Activated CD8-positive, alpha-beta memory T cell treated with anti-CD3 and anti-CD28 coated beads, Interleukin-2, amount 50 U/mL, for 48 hours (primary cell): ENCODE measurements at regions not wholly inside any gene's neighbourhood (a gene's known extent, or its start where the extent isn't known, plus 50 kb on each side); places are given as distances from the start of the nearest gene placed in this dataset.
"Not testable (repeated sequence)": the region's sequence is repeated elsewhere in the genome, so short reads cannot be mapped to it uniquely, and the experiment has no call there.

Source experiments
- DNase-seq: peaks from one replicate; pipeline ENCODE4 v3.0.0-alpha.2; 2020

DNA sequence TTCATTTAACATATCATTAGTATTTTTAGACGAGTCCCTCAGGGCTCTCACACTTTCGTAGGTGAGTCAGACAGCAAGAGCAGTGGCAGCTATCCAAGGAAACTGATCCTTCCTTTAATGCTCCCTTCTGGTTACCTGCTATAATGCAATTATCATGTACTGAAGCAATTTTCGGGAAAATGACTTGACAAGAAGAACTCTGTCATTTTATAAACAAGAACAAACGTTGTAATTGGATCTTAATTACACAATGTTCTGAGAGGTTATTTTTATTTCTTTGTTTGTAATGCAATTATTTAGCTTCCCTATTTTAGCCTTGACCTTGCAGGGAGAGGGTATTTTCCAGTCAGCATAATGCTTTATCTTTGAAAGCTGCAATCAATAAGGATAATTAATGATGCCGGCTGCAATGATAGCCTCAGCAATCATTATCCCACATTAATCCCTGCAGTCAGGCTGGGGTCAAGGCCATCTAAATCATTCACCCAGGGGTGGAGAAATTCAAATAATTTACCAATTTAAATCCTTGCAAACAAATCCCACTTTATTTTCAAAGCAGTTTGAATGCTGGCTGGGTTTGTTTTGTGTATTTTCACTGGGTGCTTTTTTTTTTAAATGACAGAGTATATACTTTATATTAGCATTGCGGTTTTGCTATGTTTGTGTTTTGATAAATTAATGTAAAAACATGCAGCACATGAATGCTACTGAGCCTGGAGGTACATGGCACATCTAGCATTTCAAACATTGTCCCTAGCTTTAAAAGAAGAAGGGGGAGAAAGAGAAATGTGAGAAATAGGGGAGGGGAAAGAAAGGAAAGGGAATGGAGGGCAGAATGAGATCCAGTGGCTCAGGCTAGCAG lies 249.9 kb downstream of the SHOX2 start:
- no peak for DNase-seq

DNA sequence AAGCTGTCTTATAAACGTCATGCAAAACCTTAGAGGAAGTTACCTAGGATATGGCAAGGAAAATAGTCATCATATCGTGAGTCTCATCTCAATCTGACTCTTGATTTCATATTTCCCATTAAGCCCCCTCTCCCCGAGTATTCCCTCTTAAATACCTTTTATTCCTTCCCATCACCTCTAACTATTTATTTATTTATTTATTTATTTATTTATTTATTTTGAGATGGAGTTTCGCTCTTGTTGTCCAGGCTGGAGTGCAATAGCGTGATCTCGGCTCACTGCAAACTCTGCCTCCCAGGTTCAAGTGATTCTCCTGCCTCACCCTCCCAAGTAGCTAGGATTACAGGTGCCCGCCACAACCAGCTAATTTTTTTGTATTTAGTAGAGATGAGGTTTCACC lies 260.4 kb downstream of the SHOX2 start:
- DNase-seq, result not testable (repeated sequence)

DNA sequence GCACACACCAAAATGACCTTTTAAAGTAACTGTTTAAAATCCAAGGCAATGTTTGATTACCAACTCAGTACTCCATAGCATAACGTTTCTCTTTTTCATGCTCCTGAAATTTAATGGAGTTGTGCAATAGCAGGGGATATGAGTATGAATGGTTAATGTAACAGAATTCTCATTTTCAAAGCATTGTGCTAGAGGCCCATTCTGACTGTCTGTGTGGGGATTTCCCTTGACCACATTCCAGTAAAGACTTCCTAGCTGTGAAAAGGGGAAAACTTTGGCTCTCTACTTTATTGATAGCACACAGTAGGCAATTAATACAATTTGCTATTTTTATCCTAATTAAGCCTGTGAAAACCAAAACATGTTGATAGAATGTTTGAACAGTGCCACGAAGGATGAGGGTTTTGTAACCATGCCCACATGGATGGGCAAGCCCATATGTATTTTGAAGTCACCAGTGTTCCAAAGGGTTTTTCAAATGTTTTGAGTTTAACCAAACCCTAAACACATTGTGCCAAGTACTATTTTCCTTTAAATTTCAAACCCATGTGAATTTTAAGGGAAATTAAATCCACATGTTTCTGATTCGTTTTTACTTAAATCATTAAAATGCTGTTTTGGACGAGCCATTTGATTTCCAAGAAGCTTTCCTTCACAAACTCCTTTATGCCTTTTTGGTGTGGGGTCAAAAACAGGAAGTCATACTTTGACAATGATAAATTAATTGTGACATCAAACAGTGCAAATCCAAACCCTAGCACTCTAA lies 261.2 kb downstream of the SHOX2 start:
- DNase-seq, result no peak

GRCh38 chr3:157844216-157844615 lies 262.0 kb downstream of the SHOX2 start:
- DNase-seq, result no peak

- DNase-seq, result no peak
These were observed 265.2 kb downstream of the SHOX2 start for GRCh38 chr3:157841029-157841428.

DNA sequence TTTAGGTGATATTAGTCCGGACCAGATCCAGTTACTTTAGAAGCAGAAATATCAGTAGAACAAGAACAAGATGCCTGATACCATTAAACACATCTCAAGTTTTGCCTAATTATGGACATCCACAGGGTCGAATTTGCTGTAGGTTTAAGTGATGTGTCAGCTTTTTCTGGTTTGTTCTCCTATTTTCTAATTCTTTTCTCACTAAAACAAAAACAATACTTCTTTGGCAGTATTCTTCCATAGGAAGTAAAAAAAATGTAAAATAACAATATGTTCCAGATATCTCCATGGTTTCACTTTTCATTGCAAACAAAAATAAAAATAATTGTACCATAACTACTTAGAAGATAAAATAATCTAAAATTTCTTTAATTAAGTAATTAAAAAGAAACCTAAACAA lies 265.7 kb downstream of the SHOX2 start:
- no peak for DNase-seq

- no peak for DNase-seq
These were observed 267.8 kb downstream of the SHOX2 start for GRCh38 chr3:157838457-157838856.

- DNase-seq, result no peak
These were observed 268.9 kb downstream of the SHOX2 start for GRCh38 chr3:157837336-157837735.

DNA sequence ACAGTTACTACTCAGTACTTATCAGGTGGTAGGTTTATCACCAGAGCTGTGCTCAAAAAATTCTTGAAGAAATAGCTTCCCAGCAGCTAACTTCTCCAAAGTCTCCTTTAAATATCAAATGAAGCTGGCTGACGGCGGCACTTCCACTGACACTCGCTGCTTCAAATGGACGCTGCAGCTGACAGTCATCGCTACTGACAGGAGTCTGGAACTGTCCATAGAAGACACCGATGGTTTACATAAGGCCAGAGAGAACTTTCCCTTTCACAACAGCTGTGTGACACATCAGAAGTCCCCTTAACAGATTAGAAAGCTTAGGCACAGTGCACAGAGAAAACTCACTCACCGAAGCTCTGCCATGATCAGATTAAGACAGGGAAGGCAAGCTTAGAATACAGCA lies 270.2 kb downstream of the SHOX2 start:
- DNase-seq, result no peak

DNA sequence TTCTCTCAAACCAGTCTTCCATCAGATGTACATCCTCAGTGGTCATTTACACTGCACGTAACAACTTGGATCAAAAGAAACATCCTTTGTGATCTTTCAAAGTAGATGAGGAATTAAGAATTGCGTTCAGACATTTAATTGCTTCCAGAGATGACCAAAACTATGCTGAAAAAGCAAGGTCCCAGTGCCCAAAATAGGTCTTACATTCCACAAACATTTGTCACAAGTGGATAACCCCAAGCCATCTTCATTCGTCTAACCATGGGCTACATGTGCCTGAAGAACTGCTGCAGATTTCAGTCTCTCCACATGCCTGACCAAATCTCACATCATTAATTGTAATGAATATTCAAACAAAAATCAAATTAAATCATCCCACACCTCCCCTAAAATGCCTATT lies 273.6 kb downstream of the SHOX2 start:
- DNase-seq, result no peak

GRCh38 chr3:157830556-157831236 lies 275.5 kb downstream of the SHOX2 start:
- DNase-seq, result no peak

- no peak for DNase-seq
These were observed 276.4 kb downstream of the SHOX2 start for GRCh38 chr3:157829786-157830185.

GRCh38 chr3:157824281-157824680 lies 281.9 kb downstream of the SHOX2 start:
- no peak for DNase-seq

DNA sequence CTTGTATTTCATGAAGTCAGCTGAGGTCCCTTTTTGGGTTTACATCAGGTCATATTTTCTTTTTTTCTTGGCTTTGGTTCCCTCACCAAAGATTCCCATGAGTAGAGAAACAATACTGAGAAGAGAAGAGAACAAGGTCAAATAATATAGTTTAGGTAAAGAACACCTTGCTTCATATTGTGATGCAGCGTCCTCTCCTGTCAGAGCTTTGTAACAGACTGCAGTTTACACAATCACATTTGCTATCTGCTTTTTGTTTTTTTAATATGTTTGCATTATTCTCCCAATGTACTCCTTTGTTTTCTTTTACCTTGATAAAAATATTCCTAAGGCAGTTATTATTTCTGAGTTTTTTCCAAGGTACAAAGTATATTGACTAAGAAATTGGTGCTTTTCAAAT lies 283.2 kb downstream of the SHOX2 start:
- no peak for DNase-seq

DNA sequence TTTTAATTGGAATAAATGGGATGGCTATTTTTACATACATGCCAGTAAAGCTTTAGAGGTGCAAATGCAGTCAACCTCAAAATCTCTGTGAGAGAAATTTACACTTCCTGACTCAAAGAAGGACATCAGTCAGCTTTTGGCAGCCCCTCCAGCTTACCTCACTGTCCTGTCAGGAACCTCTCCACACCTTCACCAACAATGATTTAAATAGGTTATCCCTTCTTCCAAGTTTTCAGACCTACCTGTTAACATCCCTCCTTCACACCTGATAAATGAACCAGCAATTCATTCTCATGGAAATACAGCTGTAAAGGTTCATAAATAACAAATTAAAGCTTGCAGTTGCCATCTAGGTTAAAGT lies 286.1 kb downstream of the SHOX2 start:
- DNase-seq, result no peak

DNA sequence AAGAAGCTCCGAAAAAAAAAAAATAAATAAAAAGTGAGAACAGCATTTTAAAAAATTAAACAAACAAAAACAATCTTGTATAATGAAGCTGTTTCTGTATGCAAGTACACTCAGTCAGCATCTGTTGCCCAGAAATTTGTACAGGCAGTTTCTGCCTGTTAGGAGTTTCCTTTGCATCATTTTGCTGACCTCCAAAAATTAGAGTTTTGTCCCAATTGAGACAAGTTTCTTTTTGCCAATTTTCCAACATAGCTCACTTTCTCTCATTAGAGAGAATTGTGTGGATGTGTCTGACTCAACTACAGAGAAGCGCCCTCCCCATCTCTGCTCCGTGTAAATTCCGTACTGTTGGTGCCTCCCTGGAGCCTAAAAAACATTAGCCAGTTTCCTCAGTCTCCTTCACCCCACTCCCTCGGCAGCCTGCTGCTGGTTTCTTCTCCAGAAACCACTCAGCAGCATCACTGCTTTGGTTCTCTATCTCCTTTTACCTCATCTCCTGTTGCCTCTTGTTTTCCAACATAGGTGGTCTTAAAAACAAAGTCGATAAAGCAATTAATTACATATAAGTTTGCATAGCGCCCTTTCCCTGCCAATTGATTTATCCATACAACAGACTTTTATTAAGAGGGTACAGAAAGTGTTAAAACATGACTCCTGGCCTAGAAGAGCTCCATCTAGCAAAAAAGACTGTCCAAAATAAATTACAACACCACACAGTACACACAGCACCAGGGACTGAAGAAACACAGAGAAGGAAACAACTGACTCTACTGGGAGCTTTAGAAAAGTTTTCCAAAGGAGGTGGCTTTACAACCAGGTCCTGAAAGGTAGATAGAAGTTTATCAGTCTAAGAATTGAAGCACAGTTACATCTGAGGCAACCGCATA lies 286.7 kb downstream of the SHOX2 start:
- DNase-seq, result no peak

GRCh38 chr3:157816896-157817295 lies 289.3 kb downstream of the SHOX2 start:
- no peak for DNase-seq

DNA sequence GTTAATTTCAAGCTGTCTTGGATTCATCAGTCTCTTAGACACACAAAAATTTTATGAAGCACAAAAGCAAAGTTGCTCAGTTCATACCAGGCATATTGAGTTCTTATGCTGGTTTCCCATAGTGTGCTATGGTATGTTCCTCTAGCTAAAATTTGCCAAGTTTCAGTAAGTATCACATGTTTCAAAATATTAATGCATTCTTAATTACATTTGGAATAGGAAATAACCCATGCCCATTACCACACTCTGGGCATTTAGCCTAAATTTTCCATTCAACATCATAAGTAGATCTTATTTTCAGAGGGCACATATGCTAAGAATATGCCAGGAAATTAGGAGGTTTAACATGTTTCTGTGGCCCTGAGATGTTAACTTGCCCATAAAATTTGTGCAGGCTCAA lies 289.9 kb downstream of the SHOX2 start:
- DNase-seq, result no peak

- no peak for DNase-seq
These were observed 290.5 kb downstream of the SHOX2 start for GRCh38 chr3:157815739-157816138.

- no peak for DNase-seq
These were observed 295.1 kb downstream of the SHOX2 start for GRCh38 chr3:157810924-157811718.

DNA sequence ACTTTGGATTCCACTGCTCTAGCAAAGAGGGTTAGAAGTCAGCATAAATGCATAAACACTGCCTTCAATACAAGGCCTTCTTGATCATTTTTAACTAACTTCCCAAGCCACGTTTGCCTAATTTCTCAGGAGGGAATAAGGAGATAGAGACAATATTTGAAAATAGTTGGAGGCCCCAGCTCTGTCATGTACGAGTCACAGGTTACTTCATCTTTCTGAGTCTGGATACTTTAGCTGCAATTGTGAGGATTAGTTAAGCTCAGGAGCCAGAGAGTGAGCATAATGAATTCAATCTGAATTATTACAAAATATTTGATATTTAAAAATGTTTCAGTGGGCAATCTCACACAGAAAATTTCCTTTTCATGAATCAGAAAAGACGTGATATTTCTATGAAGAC lies 298.9 kb downstream of the SHOX2 start:
- DNase-seq, result no peak

GRCh38 chr3:157805538-157805937 lies 300.7 kb downstream of the SHOX2 start:
- DNase-seq, result no peak
